K562 (cell line): ENCODE measurements at regions not wholly inside any gene's neighbourhood (a gene's known extent, or its start where the extent isn't known, plus 50 kb on each side); places are given as distances from the start of the nearest gene placed in this dataset.

Experiments used
- ATAC-seq: fragments of 200-7000 bp; cut with Tn5 transposase; 3 replicates; pipeline ENCODE4 v1.9.1; 2020; ENCODE audit warnings: moderate library complexity
- BruUV-seq: library from RNA; stranded (reverse); fragments of 400-500 nt; replicated peaks from 2 replicates; lab custom pipeline; 2021; lab: Mats Ljungman, UMichigan
- CTCF ChIA-PET: fragments of 300-600 bp; formaldehyde crosslinking; extraction: SDS; loops from one replicate; lab custom pipeline; 2021; ENCODE audit warnings: low intra/inter-chr PET ratio; lab: Yijun Ruan, JAX
- POLR2A ChIA-PET: fragments of 300-600, 350-650 bp; sonication (Branson Sonifier 250); formaldehyde crosslinking; extraction: SDS; loops from one replicate; lab custom pipeline; 2021; ENCODE audit warnings: antibody characterized with exemption, inconsistent platforms; lab: Yijun Ruan, JAX
- DNase-seq, 4 experiments: peaks; one replicate each; pipeline versions ENCODE4 v3.0.0 to v3.0.0-alpha.2; 2011 to 2018; ENCODE audit warnings: low spot score in 3 of 4, mixed read lengths in 3 of 4; ENCODE audit errors: extremely low read depth in 1 of 4
- FAIRE-seq: peaks from 2 replicates; lab custom pipeline; 2011; peaks lifted over from hg19 to GRCh38; lab: Jason Lieb, UNC
- H2AFZ ChIP-seq: 2 replicates; pipeline ENCODE4 v1.6.0; 2011; ENCODE audit warnings: low read depth, low read length, control low read depth, inconsistent platforms
- H3K27ac ChIP-seq: fragments of 200-600 bp; 3 replicates; pipeline ENCODE4 v1.8.0; 2011; ENCODE audit warnings: low read depth, mild to moderate bottlenecking, control low read depth, inconsistent platforms, low read length, moderate library complexity, mixed read lengths; ENCODE audit errors: extremely low read depth
- H3K27me3 ChIP-seq, 2 experiments: fragments of 300-600 bp in 1 of 2; 2 replicates in 1 of 2; 3 replicates in 1 of 2; pipeline versions ENCODE4 v1.6.0 to v1.8.0; 2011; ENCODE audit warnings: inconsistent platforms in 2 of 2, low read length in 2 of 2, mild to moderate bottlenecking in 1 of 2, mixed read lengths in 1 of 2, moderate library complexity in 1 of 2; ENCODE audit not compliant: control insufficient read depth in 2 of 2, insufficient read depth in 2 of 2
- H3K36me3 ChIP-seq: fragments of 300-600 bp; 3 replicates; pipeline ENCODE4 v1.8.0; 2011; ENCODE audit warnings: mild to moderate bottlenecking, low read length, inconsistent platforms; ENCODE audit not compliant: control insufficient read depth, insufficient read depth
- H3K4me1 ChIP-seq, 2 experiments: fragments of 200-600 bp in 1 of 2; replicated peaks in 1 of 2; 2 replicates in 1 of 2; 3 replicates in 1 of 2; pipeline versions ENCODE4 v1.5.1 to v1.8.0; 2011; ENCODE audit warnings: inconsistent platforms in 2 of 2, low read length in 2 of 2, mild to moderate bottlenecking in 1 of 2, mixed read lengths in 1 of 2, moderate library complexity in 1 of 2; ENCODE audit not compliant: control insufficient read depth in 2 of 2, insufficient read depth in 2 of 2
- H3K4me2 ChIP-seq: 2 replicates; pipeline ENCODE4 v1.6.1; 2011; ENCODE audit warnings: low read length, control low read depth, inconsistent platforms, mixed read lengths; ENCODE audit not compliant: insufficient read depth
- H3K4me3 ChIP-seq: fragments of 200-600 bp; sonication (generic), shearing (Covaris generic); 2 replicates; pipeline ENCODE4 v1.5.1; 2016; ENCODE audit warnings: control low read depth, inconsistent platforms
- H3K79me2 ChIP-seq: fragments of 200-600 bp; 3 replicates; pipeline ENCODE4 v1.8.0; 2011; ENCODE audit warnings: low read length, inconsistent platforms; ENCODE audit not compliant: control insufficient read depth, insufficient read depth
- H3K9ac ChIP-seq, 2 experiments: 2 replicates each; pipeline versions ENCODE4 v1.6.0 to v1.6.1; 2011; ENCODE audit warnings: low read depth in 2 of 2, low read length in 2 of 2, control low read depth in 1 of 2, inconsistent platforms in 1 of 2, mild to moderate bottlenecking in 1 of 2, mixed read lengths in 1 of 2; ENCODE audit not compliant: insufficient read depth in 1 of 2
- H3K9me1 ChIP-seq: one replicate; pipeline ENCODE4 v1.6.0; 2011; ENCODE audit warnings: inconsistent platforms, mild to moderate bottlenecking, low read length, moderate library complexity; ENCODE audit not compliant: control insufficient read depth, insufficient read depth
- H3K9me3 ChIP-seq: replicated peaks from 2 replicates; pipeline ENCODE4 v1.5.1; 2011; ENCODE audit warnings: low read depth, low read length, inconsistent platforms; ENCODE audit not compliant: control insufficient read depth, insufficient read depth
- H4K20me1 ChIP-seq: replicated peaks from 2 replicates; pipeline ENCODE4 v1.6.1; 2011; ENCODE audit warnings: low read length, inconsistent platforms, mixed read lengths; ENCODE audit not compliant: control insufficient read depth, insufficient read depth
- CHD2 ChIP-seq: IDR thresholded peaks from 2 replicates; pipeline ENCODE4 v1.6.1; 2011; ENCODE audit warnings: low read depth, low read length
- KDM4B ChIP-seq, 2 experiments: fragments of 450-650 bp in 1 of 2; sonication (generic) in 1 of 2; IDR thresholded peaks; 2 replicates each; pipeline ENCODE4 v1.6.1; 2016 to 2017; ENCODE audit warnings: borderline replicate concordance in 2 of 2, antibody characterized with exemption in 1 of 2, low read depth in 1 of 2, mild to moderate bottlenecking in 1 of 2
- MEF2D ChIP-seq: conservative IDR thresholded peaks from 2 replicates; pipeline ENCODE4 v1.6.1; 2016; ENCODE audit warnings: low read depth, missing genetic modification characterization, missing compliant biosample characterization
- PHB2 ChIP-seq: fragments of 450-650 bp; IDR thresholded peaks from 2 replicates; pipeline ENCODE4 v1.6.1; 2017; ENCODE audit warnings: low read depth
- SPI1 ChIP-seq: IDR thresholded peaks from 2 replicates; pipeline ENCODE4 v1.6.1; 2011; ENCODE audit warnings: low read depth, low read length, control low read depth, borderline replicate concordance
- ZBTB7A ChIP-seq: IDR thresholded peaks from 2 replicates; pipeline ENCODE4 v1.6.1; 2011; ENCODE audit warnings: low read depth, mild to moderate bottlenecking, low read length, moderate library complexity, borderline replicate concordance; ENCODE audit not compliant: control insufficient read depth
- WGBS: fragments of 100-300 bp; shearing (Covaris generic); methylation state at CpG from one replicate; pipeline ENCODE4 v1.1.6; 2016; ENCODE audit warnings: low coverage, mixed read lengths; ENCODE audit not compliant: insufficient coverage; ENCODE audit errors: missing lambda C conversion rate; 5-methylcytosine and 5-hydroxymethylcytosine counted together
- in situ Hi-C: fragments of 300-500 bp; cut with MboI; formaldehyde crosslinking; loops from 4 replicates; pipeline ENCODE4 v1.15.0; 2018; ENCODE audit warnings: inconsistent platforms, mixed read lengths
- intact Hi-C: fragments of 100-400 bp; cut with micrococcal nuclease; formaldehyde crosslinking; loops from 2 replicates; pipeline ENCODE4 v1.14.2; 2022
- TF ChIP-seq, protein P1 (sequence below): sonication (generic); formaldehyde crosslinking; IDR thresholded peaks from 2 replicates; pipeline ENCODE4 v1.8.0; 2023; ENCODE audit warnings: mild to moderate bottlenecking, missing genetic modification reagents
- TF ChIP-seq, protein P2 (sequence below): sonication (generic); formaldehyde crosslinking; IDR thresholded peaks from 2 replicates; pipeline ENCODE4 v1.8.1; 2023; ENCODE audit warnings: mild to moderate bottlenecking, missing genetic modification reagents, moderate library complexity

DNA sequence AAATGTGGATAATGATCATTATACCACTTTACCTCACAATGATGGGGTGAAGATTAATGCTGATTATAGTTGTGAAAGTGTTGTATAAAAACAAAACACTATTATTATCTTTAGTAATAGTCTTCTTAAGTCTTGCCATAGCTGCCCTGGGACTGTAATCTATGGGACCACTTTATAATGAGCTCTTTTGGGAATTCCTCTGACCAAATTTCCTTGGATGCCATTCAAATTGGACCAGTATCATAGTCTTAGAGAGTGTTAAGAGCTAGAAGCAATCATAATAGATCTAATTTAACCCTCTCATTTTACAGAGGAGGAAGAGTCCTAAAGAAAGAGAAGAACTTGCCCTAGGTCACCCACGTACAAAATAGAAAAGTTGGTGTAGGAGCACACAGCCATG lies 457.7 kb upstream of the SLC14A2 start (continued):
- TF ChIP-seq, protein P1, sequence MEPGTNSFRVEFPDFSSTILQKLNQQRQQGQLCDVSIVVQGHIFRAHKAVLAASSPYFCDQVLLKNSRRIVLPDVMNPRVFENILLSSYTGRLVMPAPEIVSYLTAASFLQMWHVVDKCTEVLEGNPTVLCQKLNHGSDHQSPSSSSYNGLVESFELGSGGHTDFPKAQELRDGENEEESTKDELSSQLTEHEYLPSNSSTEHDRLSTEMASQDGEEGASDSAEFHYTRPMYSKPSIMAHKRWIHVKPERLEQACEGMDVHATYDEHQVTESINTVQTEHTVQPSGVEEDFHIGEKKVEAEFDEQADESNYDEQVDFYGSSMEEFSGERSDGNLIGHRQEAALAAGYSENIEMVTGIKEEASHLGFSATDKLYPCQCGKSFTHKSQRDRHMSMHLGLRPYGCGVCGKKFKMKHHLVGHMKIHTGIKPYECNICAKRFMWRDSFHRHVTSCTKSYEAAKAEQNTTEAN: no peak
- TF ChIP-seq, protein P2, sequence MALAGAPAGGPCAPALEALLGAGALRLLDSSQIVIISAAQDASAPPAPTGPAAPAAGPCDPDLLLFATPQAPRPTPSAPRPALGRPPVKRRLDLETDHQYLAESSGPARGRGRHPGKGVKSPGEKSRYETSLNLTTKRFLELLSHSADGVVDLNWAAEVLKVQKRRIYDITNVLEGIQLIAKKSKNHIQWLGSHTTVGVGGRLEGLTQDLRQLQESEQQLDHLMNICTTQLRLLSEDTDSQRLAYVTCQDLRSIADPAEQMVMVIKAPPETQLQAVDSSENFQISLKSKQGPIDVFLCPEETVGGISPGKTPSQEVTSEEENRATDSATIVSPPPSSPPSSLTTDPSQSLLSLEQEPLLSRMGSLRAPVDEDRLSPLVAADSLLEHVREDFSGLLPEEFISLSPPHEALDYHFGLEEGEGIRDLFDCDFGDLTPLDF (CRISPR knock-in tag): no peak
- TF ChIP-seq PHB2 (no peak), MEF2D (tag) (no peak), CHD2 (no peak)
- TF ChIP-seq, all 486 proteins: peak for 0

DNA sequence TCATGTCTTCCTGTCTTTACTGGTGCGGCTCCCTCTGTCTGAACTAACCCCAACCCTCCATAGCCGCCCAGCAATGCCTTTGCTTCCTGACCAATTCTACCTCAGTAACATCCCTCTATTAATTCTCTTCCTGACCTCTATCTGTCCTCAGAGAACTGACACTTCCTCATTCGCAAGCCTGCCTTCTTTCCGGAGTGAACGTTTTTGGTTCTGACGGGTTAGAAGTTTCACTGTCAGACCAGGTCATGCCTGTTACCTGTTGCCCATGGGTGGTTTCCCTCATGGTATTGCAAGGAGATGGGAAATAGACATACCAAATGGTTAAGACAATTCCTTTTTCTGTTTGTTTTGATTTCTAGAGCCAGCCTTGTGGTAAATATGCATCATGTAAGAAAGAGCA lies 453.4 kb upstream of the SLC14A2 start:
- intact Hi-C loops (no loop called here), in situ Hi-C loops (no loop called here)
- DNase-seq (no peak), FAIRE-seq (no peak), ATAC-seq (no peak)
- H3K4me1 ChIP-seq: no peaks in the 10 kb centered on the region
- H3K27ac ChIP-seq: no peak overlapping the region
- H3K9me1 ChIP-seq: no peaks in the 10 kb centered on the region
- H2AFZ ChIP-seq: no peak overlapping the region
- no peak overlapping the region for H3K9ac ChIP-seq
- H4K20me1 ChIP-seq: no peaks in the 10 kb centered on the region
- POLR2A ChIA-PET: no interaction called here
- no peaks in the 10 kb centered on the region for H3K79me2 ChIP-seq
- H3K4me3 ChIP-seq: no peak overlapping the region
- 0 out of 5 replicates have a peak, but pooled peaks cover 0 to 3% of the 10 kb centered on the region in 2 experiments for H3K27me3 ChIP-seq
- no peak overlapping the region for H3K4me2 ChIP-seq
- no peak for TF ChIP-seq KDM4B (IDR thresholded peaks at IDR 0.05; ENCODE audit: borderline replicate concordance in 2 of 2, low read depth in 1 of 2)
- TF ChIP-seq SPI1: peak; percentile 19; the same call in 1 of the 2 replicates
- no peak for TF ChIP-seq ZBTB7A
- TF ChIP-seq, all 486 proteins: peak for 1
- CTCF ChIA-PET: no interaction called here
- BruUV-seq: no TSS peak
- no peaks in the 10 kb centered on the region for H3K9me3 ChIP-seq
- H3K36me3 ChIP-seq: no peaks in the 10 kb centered on the region
- 0% methylated on average over 6 of the region's 6 CpGs for WGBS
